CD4-positive, alpha-beta T cell treated with Interleukin-2 at 100 ng/mL for 4 hours (primary cell): ENCODE measurements at regions not wholly inside any gene's neighbourhood (a gene's known extent, or its start where the extent isn't known, plus 50 kb on each side); places are given as distances from the start of the nearest gene placed in this dataset.
A peak's percentile ranks its signal among the peaks of the same experiment; 100 is the strongest.
"Not testable (repeated sequence)": the region's sequence is repeated elsewhere in the genome, so short reads cannot be mapped to it uniquely, and the experiment has no call there.

ENCODE experiments used
- DNase-seq: peaks from one replicate; pipeline ENCODE4 v3.0.0-alpha.2; 2020; ENCODE audit warnings: low spot score

- no peak for DNase-seq
These were observed 51.9 kb upstream of the NMUR2 start for GRCh38 chr5:152456815-152457443.

GRCh38 chr5:152462021-152462721, 57.1 kb upstream of the NMUR2 start:
- no peak for DNase-seq

GRCh38 chr5:152464048-152464447, 59.0 kb upstream of the NMUR2 start:
- DNase-seq = no peak

DNA sequence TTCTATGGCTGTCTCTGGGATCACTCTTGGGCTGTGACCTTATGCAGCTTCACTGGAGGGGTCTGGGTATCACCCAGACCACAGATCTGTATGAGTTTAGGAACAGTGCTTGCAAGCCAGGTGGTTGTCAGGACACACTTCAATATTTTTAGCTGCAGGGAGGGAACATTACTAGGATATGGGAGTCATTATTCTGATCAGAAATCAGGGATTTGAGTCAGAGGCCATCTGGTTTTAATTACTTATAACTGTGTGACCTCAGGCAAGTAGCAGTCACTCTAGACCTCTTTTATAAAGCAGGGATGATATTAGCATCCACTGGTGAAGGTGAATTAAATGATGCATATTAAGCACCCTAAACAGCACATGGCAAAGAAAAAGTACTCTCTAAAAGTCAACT, 60.1 kb upstream of the NMUR2 start:
- DNase-seq = no peak

DNA sequence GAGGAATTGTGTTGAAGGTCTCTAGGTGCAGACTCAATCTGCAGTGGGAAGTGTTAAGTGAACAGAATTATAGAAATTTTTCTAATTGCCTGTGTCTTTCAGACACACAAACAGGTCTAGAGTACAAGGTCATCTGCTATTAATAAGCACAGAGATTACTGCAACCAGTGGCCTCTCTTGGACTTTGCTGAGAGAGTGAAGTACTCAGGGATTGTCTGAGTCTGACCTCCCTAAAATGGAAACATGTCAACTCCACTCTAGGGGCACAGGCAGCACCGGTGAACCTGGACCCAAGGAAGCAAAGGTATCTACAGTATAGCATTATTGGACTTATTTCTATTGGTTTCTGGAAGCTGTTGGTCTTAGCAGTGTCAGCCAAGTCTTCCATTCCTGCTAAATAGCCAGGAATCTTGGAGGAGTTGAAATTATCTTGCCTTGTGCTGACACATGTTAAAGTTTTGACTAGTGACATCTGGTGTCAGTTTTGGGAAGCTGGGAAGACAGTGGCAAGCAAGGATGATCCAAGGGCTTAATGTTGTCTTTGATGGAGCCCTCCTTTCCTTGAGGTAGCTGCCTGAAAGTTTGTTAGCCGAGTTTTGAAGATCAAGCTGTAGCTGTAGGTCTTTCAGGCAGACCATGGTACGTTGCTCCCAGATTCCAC, 61.1 kb upstream of the NMUR2 start:
- DNase-seq = no peak

DNA sequence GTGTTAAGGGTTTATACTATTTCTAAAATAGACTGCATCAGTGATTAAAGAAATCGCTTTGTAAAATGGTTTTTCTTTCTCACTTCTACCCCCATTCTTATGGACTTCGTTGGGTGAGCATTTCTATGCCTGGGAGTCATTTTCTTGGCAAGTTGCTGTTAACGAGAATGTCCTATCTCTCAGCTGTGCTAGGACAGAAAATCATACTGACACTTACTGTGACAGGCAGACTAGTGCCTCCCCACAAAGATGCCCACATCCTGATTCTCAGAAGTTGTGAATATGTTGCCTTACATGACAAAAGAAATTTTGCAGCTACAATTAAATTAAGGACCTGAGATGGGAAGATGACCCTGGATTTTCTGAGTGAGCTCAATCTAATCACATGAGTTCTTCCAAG, 65.1 kb upstream of the NMUR2 start:
- peak; percentile 1 for DNase-seq

GRCh38 chr5:152472083-152472482, 67.0 kb upstream of the NMUR2 start:
- no peak for DNase-seq

DNA sequence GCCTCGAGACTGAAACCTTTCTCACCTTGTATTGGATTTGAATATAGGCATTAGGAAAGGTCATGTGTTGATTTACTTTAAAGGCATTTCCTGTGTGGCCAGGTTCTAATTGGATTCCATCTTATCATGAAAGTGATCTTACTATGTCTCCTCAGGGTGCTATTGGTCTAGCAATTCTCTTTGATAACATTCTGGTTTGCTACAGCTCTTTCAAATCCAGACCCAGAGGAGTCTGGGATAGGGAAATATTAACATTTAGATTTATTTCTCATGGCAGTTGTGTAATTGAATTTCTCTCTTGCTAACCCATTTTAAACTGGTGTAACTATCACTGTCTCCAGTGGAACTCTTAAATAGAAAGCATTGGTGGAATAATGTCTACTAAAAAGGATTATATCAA, 69.9 kb upstream of the NMUR2 start:
- DNase-seq = no peak

DNA sequence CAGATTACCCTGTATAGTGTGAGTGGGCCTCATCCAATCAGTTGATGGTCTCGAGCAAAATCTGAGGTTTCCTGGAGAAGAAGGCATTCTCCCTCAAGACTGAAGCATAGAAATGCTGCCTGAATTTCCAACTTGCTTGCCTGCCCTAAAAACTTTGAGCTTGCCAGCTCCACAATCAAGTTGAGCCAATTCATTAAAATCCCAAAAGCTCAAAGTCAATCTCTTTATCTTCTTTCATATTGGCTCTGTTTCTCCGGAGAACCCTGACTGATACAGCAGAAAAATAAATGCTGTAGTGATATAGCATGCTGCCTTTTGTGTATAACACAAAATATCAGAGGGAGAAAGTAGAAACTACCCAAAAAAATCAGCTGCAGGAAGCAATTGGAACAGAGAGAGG, 72.5 kb upstream of the NMUR2 start:
- no peak for DNase-seq

DNA sequence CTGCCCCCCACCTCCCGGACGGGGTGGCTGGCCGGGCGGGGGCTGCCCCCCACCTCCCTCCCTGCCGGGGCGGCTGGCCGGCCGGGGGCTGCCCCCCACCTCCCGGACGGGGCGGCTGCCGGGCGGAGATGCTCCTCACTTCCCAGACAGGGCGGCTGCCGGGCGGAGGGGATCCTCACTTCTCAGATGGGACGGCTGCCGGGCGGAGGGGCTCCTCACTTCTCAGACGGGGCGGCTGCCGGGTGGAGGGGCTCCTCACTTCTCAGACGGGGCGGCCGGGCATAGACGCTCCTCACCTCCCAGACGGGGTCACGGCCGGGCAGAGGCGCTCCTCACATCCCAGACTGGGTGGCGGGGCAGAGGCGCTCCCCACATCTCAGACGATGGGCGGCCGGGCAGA, 74.8 kb upstream of the NMUR2 start:
- DNase-seq = not testable (repeated sequence)

GRCh38 chr5:152480677-152481076, 75.6 kb upstream of the NMUR2 start:
- not testable (repeated sequence) for DNase-seq

- no peak for DNase-seq
These were observed 82.1 kb upstream of the NMUR2 start for GRCh38 chr5:152487130-152487529.

DNA sequence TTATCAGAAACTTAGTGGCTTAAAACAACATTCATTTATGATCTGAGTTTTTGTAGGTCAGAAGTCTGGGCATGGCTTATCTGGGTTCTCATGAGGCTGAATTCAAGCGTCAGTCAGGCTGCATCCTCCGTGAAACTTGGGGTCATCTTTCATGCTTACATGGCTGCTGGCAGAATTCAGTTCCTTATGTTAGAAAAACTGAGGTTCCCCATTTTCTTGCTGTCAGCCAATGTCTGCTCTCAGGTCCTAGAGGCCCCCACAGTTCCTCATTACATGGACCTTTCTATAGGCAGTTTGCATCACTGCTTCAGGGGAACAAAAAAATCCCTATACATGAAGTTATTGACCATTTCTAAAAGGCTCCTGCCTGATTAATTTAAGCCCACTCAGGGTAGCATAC, 83.8 kb upstream of the NMUR2 start:
- DNase-seq = no peak

- DNase-seq = no peak
These were observed 94.9 kb upstream of the NMUR2 start for GRCh38 chr5:152499814-152500535.

GRCh38 chr5:152501294-152501693, 96.2 kb upstream of the NMUR2 start:
- DNase-seq = no peak

DNA sequence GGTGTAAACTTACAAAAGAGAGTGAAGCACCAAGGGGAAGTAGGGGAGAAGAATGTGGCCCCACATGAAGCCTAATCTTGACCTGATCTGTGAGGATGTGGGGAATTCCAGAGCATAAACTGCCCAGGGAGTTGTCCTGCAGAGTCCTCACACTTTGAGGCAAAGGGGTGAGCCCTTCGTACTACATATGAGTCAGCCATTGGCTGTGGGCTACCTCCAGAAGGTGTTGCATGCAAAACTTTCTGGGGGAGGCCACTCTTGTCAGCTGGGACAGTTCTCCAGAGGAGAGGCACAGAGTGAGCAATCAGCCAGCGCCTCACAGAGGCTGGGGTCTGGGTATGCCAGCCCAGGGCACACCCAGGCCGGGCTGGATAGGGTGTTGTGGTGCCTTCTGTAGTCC, 98.1 kb upstream of the NMUR2 start:
- DNase-seq = no peak

DNA sequence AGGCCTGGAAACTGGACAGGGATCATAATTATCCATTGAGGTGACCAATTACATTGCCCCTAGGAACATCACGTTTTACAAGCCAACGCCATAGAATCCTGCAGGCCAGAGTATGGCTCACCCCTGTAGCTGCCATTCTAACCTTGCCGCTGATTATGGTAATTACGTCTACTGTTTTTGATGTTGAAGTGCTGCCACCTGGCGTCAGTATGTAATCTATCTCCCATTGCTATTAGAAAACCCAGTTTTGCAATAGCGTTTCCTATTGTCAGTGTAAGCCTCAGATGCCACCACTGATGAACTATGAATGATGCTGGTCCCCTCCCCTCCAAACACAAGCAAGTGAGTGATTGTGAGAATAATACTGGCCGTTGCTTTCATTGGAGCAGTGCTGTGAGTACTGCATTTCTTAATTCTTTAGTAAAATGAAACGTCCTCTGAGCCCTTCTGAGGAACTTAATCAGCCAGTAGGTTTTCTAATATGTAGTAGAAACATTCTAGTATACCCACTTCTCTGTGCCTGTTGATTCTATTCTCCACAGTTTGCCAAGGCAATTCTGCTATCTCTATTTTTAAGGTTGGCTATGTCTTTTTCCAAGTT, 100.5 kb upstream of the NMUR2 start:
- peak; percentile 40 for DNase-seq

DNA sequence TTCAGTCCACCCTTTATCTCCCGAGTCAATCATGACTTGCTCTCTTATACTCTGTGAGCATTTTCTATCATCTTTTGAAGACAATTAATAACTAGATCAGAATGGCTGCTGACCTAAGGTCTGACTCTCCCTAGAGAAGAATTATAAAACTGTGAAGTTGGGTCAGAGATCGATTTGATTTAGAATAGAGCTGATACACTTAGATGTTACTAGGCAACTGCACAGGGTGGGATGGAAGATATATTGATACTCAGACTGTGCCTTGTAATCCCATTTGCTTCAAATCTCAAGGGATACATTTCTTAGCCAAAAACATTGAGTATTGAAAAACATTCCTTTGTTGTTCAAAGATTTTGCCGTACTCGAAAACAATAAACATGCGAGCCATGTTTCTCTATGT, 106.0 kb upstream of the NMUR2 start:
- no peak for DNase-seq

- DNase-seq = no peak
These were observed 106.6 kb upstream of the NMUR2 start for GRCh38 chr5:152511531-152512132.

- DNase-seq = no peak
These were observed 109.8 kb upstream of the NMUR2 start for GRCh38 chr5:152514827-152515397.

GRCh38 chr5:152523964-152524363, 118.9 kb upstream of the NMUR2 start:
- DNase-seq = no peak
